ENCODE measurements at regions not wholly inside any gene's neighbourhood (a gene's known extent, or its start where the extent isn't known, plus 50 kb on each side); places are given as distances from the start of the nearest gene placed in this dataset.

DNA sequence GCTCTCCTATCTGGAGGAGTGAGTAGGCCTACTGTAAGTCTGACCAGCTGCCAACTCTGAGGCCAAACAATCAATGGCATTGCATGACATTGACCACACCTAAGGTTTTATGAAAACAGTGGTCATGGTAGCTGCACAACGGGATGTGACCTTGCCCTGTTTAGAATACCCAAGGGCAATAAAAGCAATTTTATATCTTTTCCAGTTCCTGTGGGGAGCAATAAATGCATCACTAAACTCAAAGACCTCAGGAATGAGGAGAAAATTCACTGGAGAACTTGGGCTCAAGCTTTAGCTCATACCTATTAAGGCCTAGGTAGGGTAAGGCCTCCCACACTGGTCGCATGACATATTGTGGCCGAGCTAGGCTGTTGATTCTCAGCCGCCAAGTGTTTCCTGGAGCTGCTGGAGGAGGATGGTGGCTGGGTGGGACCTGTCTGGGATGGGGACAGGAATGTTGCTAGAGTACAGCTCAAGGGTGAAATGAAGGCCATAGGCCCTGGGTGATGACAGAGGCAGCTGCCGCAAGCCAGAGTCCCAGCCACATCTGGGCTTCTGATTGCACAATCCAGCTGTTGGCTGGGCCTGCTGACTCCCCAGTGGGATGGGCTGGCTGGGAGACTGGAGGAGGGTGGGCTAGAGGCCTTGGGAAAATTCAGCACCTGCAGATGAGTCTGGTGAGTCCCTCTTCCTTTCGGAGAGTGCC, 313.7 kb downstream of the CYP26B1 start:
- TF ChIP-seq, protein P1, sequence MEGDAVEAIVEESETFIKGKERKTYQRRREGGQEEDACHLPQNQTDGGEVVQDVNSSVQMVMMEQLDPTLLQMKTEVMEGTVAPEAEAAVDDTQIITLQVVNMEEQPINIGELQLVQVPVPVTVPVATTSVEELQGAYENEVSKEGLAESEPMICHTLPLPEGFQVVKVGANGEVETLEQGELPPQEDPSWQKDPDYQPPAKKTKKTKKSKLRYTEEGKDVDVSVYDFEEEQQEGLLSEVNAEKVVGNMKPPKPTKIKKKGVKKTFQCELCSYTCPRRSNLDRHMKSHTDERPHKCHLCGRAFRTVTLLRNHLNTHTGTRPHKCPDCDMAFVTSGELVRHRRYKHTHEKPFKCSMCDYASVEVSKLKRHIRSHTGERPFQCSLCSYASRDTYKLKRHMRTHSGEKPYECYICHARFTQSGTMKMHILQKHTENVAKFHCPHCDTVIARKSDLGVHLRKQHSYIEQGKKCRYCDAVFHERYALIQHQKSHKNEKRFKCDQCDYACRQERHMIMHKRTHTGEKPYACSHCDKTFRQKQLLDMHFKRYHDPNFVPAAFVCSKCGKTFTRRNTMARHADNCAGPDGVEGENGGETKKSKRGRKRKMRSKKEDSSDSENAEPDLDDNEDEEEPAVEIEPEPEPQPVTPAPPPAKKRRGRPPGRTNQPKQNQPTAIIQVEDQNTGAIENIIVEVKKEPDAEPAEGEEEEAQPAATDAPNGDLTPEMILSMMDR (IDR thresholded peaks at IDR 0.05): no peak
- no peak for TF ChIP-seq POLR2A (IDR thresholded peaks at IDR 0.05)
- no peak for TF ChIP-seq POLR2AphosphoS5 (IDR thresholded peaks at IDR 0.05)

All from prostate gland (tissue), 2 donors.